NCI-H748 (cell line): ENCODE measurements at regions not wholly inside any gene's neighbourhood (a gene's known extent, or its start where the extent isn't known, plus 50 kb on each side); places are given as distances from the start of the nearest gene placed in this dataset.

ENCODE experiments used
- DNase-seq: peaks from one replicate; lab custom pipeline; 2025; ENCODE audit not compliant: unreplicated experiment; lab: John Stamatoyannopoulos, UW

GRCh38 chr6:48835421-48835958, 627.6 kb downstream of the MMUT start:
- no peak for DNase-seq

GRCh38 chr6:48834706-48835105, 628.3 kb downstream of the MMUT start:
- DNase-seq, result no peak

- DNase-seq, result no peak
Measured at GRCh38 chr6:48833916-48834315, 629.1 kb downstream of the MMUT start.

GRCh38 chr6:48826901-48827701, 636.0 kb downstream of the MMUT start:
- DNase-seq, result no peak

- no peak for DNase-seq
Measured at GRCh38 chr6:48826152-48826515, 636.9 kb downstream of the MMUT start.

- no peak for DNase-seq
Measured at GRCh38 chr6:48825501-48826151, 637.4 kb downstream of the MMUT start.

GRCh38 chr6:48818052-48818412, 645.0 kb downstream of the MMUT start:
- DNase-seq, result no peak

- DNase-seq, result no peak
Measured at GRCh38 chr6:48817333-48818051, 645.6 kb downstream of the MMUT start.

GRCh38 chr6:48814957-48815356, 648.1 kb downstream of the MMUT start:
- no peak for DNase-seq

- no peak for DNase-seq
Measured at GRCh38 chr6:48813836-48814235, 649.2 kb downstream of the MMUT start.

- DNase-seq, result no peak
Measured at GRCh38 chr6:48809700-48810099, 653.4 kb downstream of the MMUT start.

- no peak for DNase-seq
Measured at GRCh38 chr6:48809245-48809644, 653.8 kb downstream of the MMUT start.

- DNase-seq, result no peak
Measured at GRCh38 chr6:48798296-48798695, 664.8 kb downstream of the MMUT start.

GRCh38 chr6:48782225-48782624, 671.2 kb upstream of the PTCHD4 start:
- DNase-seq, result no peak

- DNase-seq, result no peak
Measured at GRCh38 chr6:48777411-48777810, 666.4 kb upstream of the PTCHD4 start.

- DNase-seq, result no peak
Measured at GRCh38 chr6:48775157-48775556, 664.2 kb upstream of the PTCHD4 start.

GRCh38 chr6:48774276-48774675, 663.3 kb upstream of the PTCHD4 start:
- no peak for DNase-seq

- DNase-seq, result no peak
Measured at GRCh38 chr6:48766349-48766748, 655.4 kb upstream of the PTCHD4 start.

- DNase-seq, result peak; percentile 89
Measured at GRCh38 chr6:48765352-48765961, 654.5 kb upstream of the PTCHD4 start.

GRCh38 chr6:48764286-48765044, 653.5 kb upstream of the PTCHD4 start:
- no peak for DNase-seq

- DNase-seq, result no peak
Measured at GRCh38 chr6:48757661-48758060, 646.7 kb upstream of the PTCHD4 start.
